Dedifferentiated amniotic fluid mesenchymal stem cell (primary cell): ENCODE measurements at regions not wholly inside any gene's neighbourhood (a gene's known extent, or its start where the extent isn't known, plus 50 kb on each side); places are given as distances from the start of the nearest gene placed in this dataset.
"Not testable (repeated sequence)": the region's sequence is repeated elsewhere in the genome, so short reads cannot be mapped to it uniquely, and the experiment has no call there.

Source experiments
- DNase-seq: peaks from one replicate; pipeline ENCODE4 v3.0.0-alpha.2; 2016; ENCODE audit errors: extremely low spot score

DNA sequence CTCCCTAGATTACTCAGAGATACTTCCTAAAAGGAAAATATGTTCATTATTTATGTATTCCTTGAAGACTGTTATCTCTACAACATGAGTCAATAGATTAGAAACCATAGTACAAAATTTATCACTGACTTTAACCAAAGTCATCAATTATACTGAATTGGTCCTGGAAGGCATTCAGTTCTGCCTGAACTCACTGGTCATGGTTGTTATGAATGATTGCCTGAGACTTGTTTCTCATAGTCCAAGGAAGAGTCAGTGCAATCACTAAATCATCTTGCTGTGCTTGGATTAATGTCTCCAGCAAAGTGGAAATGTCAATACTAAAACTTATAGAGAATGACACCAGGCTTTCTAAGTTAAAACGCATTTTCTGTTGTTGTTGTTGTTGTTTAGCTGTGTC is 878.6 kb upstream of the MANEA start:
- no peak for DNase-seq

- not testable (repeated sequence) for DNase-seq
These were observed 890.1 kb upstream of the MANEA start for GRCh38 chr6:94687255-94687654.

DNA sequence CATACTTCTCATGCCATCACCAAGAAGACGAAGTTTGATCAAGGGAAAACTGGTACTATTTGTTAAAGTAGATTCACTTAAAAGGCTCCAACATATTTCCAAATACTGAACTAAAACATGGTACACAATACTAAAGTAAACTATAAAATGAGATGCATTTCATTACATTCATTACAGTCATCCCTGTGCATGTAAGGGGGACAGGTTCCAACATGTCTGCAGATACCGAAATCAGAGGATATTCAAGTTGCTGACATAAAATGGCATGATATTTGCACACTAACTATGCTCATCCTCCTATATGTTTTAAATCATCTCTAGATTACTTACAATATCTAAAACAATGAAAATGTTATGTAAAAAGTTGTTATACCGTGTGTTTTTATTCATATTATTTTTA is 893.9 kb upstream of the MANEA start:
- DNase-seq = no peak

DNA sequence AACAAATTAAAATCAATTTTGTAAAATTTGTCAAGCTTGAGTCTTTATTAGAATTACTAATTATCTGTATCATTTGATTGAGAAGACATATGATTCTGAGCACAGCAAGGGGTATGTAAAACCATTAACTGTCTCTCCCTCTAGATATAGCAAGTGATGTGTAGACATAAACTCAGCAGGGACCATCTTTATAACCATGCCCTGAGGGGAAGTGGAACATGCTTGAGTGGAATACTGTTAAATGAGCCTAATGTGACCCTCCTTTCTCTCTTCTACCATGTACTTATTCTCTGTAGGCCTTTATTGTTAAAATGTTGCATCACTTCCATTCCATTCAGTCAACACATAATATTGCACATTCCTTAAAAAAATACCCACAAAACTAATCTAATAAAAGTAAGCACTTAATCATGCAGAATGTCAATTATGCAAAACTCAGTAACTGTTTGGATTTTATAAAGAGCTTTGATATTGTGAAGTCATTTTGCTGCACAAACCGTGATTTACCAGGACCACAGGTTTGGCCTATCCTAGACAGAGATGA is 896.6 kb upstream of the MANEA start:
- DNase-seq = no peak

DNA sequence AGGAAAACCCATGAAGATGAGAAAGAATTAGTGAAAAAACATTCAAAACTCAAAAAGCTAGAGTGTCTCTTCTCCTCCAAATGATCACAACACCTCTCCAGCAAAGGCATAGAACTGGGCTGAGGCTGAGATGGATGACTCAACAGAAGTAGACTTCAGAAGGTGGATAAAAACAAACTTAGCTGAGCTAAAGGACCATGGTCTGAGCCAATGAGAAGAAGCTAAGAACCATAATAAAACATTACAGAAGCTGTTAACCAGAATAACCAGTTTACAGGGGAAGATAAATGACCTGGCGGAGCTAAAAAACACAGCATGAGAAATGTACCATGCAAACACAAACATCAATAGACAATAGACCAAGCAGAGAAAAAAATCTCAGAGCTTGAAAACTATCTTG is 904.1 kb upstream of the MANEA start:
- no peak for DNase-seq

DNA sequence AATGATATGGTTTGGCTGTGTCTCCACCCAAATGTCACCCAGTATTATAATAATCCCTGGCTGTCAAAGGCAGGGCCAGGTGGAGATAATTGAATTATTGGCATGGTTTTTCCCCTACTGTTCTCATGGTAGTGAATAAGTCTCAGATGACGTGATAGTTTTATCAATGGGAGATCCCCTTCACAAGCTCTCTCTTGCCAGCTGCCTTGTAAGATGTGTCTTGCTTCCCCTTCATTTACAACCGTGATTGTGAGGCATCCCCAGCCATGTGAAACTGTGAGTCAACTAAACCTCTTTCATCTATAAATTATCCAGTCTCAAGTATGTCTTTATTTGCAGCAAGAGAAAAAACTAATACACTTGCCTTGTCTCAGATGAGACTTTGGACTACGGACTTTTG is 907.3 kb upstream of the MANEA start:
- no peak for DNase-seq

DNA sequence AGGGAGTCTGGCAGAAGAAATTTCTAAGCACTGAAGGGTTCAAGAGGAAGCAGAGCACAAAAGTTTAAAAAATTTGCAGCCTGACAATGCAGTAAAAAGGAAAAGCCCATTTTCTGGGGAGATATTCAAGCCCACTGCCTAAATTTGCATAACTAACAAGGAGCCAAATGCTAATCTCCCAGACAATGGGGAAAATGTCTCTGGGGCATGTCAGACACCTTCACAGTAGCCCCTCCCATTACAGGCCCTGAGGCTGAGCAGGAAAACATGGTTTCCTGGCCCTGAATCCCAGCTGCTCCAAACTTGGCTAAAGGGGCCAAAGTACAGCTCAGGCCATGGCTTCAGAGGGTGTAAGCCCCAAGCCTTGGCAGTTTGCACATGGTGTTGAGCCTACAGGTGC is 908.5 kb upstream of the MANEA start:
- DNase-seq = no peak

- no peak for DNase-seq
These were observed 918.4 kb upstream of the MANEA start for GRCh38 chr6:94658929-94659328.

DNA sequence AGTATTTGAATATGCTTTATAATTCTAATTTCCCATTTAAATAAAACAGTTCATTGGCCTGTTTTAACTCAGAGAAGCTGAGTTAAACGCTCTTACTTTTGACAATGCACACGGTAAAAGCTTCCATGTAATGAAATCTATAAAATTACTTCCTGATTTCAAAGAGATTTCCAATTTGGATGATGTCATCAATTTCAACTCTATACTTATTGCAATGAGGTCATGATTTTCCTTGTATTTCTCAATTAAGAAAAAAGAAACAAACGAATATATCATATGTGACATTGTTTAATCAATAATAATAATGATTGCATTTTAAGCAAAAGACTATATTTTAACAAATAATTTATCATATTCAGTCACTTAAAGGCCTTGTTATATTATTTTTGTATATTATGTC is 926.1 kb upstream of the MANEA start:
- DNase-seq = no peak

- no peak for DNase-seq
These were observed 932.1 kb upstream of the MANEA start for GRCh38 chr6:94645191-94645590.

- no peak for DNase-seq
These were observed 937.8 kb upstream of the MANEA start for GRCh38 chr6:94639564-94639963.

GRCh38 chr6:94636780-94637385 is 940.5 kb upstream of the MANEA start:
- DNase-seq = no peak

GRCh38 chr6:94623586-94623985 is 953.7 kb upstream of the MANEA start:
- DNase-seq = no peak

- no peak for DNase-seq
These were observed 954.6 kb upstream of the MANEA start for GRCh38 chr6:94622783-94623182.

DNA sequence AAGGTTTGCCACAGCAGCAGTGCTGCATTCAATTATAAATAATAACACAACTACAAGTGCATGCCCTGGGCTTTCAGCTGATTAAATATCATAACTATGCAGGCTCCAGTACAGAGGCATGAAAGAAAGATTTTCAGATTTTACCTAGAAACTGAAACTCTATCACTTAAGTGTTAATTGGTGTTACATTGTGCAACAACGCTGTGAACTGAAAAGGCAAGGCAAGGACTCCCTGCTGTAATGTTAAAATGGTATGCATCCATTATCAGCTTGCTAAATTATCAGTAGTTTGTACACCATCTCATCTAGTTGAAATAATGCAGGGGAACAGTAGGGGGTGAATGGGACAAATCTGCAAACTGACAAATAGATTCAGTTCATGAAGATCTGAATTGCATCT is 976.7 kb upstream of the MANEA start:
- no peak for DNase-seq

- DNase-seq = no peak
These were observed 979.8 kb upstream of the MANEA start for GRCh38 chr6:94597487-94597886.

DNA sequence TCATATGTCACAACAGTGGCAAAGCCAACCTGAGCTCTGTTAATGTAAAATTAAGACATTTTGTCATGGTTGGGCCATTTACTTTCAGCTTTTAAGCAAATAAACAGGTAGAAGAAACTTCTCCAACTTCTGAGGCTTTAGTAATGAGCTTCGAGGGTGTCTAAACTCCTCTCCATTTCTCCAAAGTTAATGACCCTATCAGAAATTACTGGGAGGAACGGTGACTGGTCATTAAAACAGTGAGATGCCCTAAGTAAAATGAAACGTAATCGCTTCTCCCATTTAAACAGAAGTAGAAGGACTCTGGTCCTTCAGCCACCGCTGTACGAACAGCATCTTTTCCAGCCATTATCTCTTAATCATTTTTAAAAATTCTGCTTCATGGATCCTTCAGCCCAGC is 986.9 kb upstream of the MANEA start:
- no peak for DNase-seq

GRCh38 chr6:94588301-94588700 is 989.0 kb upstream of the MANEA start:
- DNase-seq = no peak

- no peak for DNase-seq
These were observed 993.1 kb upstream of the MANEA start for GRCh38 chr6:94584211-94584610.

GRCh38 chr6:94570581-94570980 is 1006.8 kb upstream of the MANEA start:
- DNase-seq = no peak

GRCh38 chr6:94562846-94563245 is 1014.5 kb upstream of the MANEA start:
- no peak for DNase-seq

- no peak for DNase-seq
These were observed 1017.4 kb upstream of the MANEA start for GRCh38 chr6:94559829-94560537.

GRCh38 chr6:94557207-94557606 is 1020.1 kb upstream of the MANEA start:
- DNase-seq = not testable (repeated sequence)

DNA sequence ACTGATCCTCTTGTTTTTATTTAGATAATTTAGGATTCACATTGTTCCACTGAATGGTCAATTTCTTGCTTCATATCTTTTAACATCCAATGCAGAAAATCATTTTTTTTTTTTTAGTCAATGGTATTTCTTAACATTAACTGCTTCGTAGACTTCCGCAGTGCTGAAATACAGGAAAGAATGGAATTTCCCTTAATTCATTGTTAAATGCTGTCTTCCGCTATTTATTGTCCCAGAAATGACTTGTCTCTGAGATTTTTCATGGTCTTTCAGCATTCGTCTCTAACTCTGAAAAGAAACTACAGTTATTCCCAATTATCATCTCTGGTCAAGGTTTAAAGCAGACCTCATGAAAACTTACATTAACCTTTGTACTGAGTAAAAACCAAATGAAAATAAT is 1029.1 kb upstream of the MANEA start:
- no peak for DNase-seq
